Progenitor cell of endocrine pancreas (in vitro differentiated cells): ENCODE measurements at regions not wholly inside any gene's neighbourhood (a gene's known extent, or its start where the extent isn't known, plus 50 kb on each side); places are given as distances from the start of the nearest gene placed in this dataset.
"Not testable (repeated sequence)": the region's sequence is repeated elsewhere in the genome, so short reads cannot be mapped to it uniquely, and the experiment has no call there.

Experiments
- DNase-seq: peaks from one replicate; pipeline ENCODE4 v3.0.0; 2021; ENCODE audit warnings: low spot score; ENCODE audit not compliant: unreplicated experiment
- H3K27ac Mint-ChIP-seq: 2 replicates; pipeline ENCODE4 v1.8.0; 2021; ENCODE audit warnings: mild to moderate bottlenecking, moderate library complexity, mixed read lengths
- H3K27me3 Mint-ChIP-seq: 2 replicates; pipeline ENCODE4 v1.8.0; 2021; ENCODE audit warnings: mixed read lengths
- H3K36me3 Mint-ChIP-seq: 2 replicates; pipeline ENCODE4 v1.8.0; 2022; ENCODE audit warnings: mixed read lengths; ENCODE audit not compliant: insufficient read depth
- H3K4me1 Mint-ChIP-seq: 2 replicates; pipeline ENCODE4 v1.8.0; 2021; ENCODE audit warnings: low read depth, mixed read lengths
- H3K4me3 Mint-ChIP-seq: 2 replicates; pipeline ENCODE4 v1.8.0; 2021; ENCODE audit warnings: low read depth, mild to moderate bottlenecking, moderate library complexity, mixed read lengths
- H3K9me3 Mint-ChIP-seq: 2 replicates; pipeline ENCODE4 v1.8.0; 2021; ENCODE audit warnings: low read depth, mixed read lengths
- TF ChIP-seq, protein P1 (sequence below): fragments of 200-600 bp; sonication (generic); IDR thresholded peaks from one replicate; pipeline ENCODE4 v1.5.0; 2021; ENCODE audit warnings: antibody characterized with exemption, mild to moderate bottlenecking; ENCODE audit not compliant: unreplicated experiment

DNA sequence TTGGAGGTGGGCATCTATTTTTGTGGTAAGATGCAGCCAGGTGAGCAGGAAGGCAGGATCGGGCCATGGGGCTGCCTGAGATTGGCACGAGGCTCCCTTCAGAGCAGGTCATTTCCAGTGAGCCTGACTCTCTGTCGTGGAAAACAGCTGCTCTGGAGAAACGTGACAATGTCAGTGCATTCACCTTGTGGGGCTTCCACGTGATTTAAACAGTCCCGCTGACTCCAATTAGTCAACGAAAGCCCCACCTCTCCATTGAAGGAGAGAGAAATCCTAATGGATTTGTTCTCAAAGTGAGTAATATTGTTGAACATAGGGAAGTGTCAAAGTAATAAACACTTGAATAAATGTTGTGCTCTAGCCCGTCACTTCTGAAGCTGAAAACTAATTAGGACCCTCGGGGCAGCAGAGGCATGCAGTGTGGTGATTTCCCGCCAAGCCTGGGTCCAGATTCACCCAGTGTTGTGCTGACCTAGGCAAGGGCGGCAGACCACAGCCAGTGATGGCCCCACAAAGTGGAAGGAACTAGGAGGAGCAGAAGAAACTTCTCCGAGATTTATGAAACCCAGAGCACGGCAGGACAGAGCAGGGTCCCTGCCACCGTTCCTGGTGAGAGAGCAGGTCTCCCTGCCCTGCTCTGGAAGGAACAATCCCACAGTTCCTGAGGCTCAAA lies 172.5 kb upstream of the C1orf174 start:
- Mint-ChIP-seq H3K27me3 (peaks cover 56% of the 10 kb centered on the region), H3K27ac (no peak overlapping the region), H3K4me3 (no peak overlapping the region), H3K9me3 (no peaks in the 10 kb centered on the region), H3K4me1 (peaks cover 5% of the 10 kb centered on the region), H3K36me3 (no peaks in the 10 kb centered on the region)
- TF ChIP-seq, protein P1, sequence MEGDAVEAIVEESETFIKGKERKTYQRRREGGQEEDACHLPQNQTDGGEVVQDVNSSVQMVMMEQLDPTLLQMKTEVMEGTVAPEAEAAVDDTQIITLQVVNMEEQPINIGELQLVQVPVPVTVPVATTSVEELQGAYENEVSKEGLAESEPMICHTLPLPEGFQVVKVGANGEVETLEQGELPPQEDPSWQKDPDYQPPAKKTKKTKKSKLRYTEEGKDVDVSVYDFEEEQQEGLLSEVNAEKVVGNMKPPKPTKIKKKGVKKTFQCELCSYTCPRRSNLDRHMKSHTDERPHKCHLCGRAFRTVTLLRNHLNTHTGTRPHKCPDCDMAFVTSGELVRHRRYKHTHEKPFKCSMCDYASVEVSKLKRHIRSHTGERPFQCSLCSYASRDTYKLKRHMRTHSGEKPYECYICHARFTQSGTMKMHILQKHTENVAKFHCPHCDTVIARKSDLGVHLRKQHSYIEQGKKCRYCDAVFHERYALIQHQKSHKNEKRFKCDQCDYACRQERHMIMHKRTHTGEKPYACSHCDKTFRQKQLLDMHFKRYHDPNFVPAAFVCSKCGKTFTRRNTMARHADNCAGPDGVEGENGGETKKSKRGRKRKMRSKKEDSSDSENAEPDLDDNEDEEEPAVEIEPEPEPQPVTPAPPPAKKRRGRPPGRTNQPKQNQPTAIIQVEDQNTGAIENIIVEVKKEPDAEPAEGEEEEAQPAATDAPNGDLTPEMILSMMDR: no peak
- no peak for DNase-seq

DNA sequence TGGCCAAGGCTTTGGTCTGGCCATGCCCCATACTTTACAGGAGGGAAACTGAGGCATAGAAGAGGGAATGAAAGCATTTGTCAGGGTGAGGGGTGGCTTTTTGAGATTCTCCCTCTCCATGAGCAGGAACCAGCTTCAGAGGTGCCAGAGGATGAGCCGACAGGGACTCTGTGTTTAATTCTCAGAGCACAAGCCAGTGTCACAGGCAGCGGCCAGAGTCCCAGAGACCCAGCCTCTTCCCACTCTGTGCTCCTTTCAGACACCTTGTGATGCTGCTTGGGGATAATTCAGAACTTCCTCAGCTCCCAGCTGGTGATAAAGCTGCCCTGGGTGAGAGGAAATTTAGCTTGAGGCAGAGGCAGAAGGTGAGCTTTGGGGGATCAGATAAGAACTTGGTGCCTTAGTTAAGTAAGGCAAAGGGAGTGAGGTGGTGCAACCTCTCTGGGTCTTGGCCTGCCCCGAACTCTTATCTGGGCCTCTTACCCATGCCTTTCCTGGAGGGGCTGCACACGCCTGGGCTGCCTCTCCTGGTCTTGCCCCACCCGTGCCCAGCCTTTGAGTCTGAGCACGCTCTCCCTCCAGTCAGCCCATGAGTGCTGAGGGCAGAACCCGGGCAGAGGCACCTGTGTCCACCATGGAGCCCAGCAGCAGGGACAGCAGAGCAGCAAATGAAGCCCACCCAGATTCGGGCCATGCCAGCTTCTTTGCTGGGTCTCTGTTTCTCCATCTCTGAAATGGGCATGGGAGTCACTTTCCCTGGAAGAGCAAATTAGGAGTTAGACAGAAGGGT lies 175.6 kb upstream of the C1orf174 start:
- no peak for DNase-seq
- TF ChIP-seq, protein P1: no peak
- no peak overlapping the region for H3K27ac Mint-ChIP-seq
- H3K4me3 Mint-ChIP-seq: no peak overlapping the region
- H3K36me3 Mint-ChIP-seq: no peaks in the 10 kb centered on the region
- H3K9me3 Mint-ChIP-seq: peaks cover 4% of the 10 kb centered on the region
- H3K27me3 Mint-ChIP-seq: peaks cover 46% of the 10 kb centered on the region
- H3K4me1 Mint-ChIP-seq: peaks cover 5% of the 10 kb centered on the region

DNA sequence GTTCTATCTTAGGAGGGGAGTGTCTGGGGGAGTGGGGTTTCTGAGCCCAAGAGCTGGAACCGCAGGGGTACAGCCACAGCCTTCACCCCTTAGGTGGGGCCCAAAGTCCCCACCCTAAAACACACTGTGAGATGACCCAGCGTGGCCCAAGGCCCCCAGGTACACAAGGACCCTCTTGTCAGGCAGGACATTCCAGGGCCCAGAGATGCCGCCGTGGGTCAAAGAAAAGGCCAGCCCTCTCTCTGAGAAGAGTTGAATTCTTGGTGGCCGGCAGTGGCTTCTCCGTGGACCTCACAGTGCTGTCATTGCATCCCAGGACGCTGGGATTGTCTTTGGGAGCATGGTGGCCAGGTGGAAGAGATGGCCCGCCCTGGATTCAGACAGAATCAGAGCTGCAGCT lies 176.3 kb upstream of the C1orf174 start:
- Mint-ChIP-seq H3K36me3 (no peaks in the 10 kb centered on the region), H3K9me3 (peaks cover 7% of the 10 kb centered on the region), H3K4me1 (peaks cover 5% of the 10 kb centered on the region), H3K4me3 (no peak overlapping the region), H3K27me3 (peaks cover 46% of the 10 kb centered on the region), H3K27ac (no peak overlapping the region)
- no peak for DNase-seq
- TF ChIP-seq, protein P1: no peak

DNA sequence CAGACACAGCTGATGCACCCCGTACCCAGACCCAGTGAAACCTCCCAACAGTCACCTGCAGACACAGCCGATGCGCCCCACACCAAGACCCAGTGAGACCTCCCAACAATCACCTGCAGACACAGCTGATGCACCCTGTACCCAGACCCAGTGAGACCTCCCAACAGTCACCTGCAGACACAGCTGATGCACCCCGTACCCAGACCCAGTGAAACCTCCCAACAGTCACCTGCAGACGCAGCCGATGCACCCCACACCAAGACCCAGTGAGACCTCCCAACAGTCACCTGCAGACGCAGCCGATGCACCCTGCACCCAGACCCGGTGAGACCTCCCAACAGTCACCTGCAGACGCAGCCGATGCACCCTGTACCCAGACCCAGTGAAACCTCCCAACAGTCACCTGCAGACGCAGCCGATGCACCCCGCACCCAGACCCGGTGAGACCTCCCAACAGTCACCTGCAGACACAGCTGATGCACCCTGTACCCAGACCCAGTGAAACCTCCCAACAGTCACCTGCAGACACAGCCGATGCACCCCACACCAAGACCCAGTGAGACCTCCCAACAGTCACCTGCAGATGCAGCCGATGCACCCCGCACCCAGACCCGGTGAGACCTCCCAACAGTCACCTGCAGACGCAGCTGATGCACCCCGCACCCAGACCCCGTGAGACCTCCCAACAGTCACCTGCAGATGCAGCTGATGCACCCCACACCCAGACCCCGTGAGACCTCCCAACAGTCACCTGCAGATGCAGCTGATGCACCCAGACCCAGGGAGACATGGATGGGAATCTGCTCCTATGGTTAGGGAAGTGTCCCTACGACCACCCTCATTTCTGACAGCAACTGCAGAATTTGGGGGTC lies 178.3 kb upstream of the C1orf174 start:
- H3K27me3 Mint-ChIP-seq: peaks cover 30% of the 10 kb centered on the region
- H3K9me3 Mint-ChIP-seq, H3K4me3 Mint-ChIP-seq, H3K36me3 Mint-ChIP-seq, H3K27ac Mint-ChIP-seq, DNase-seq: not testable (repeated sequence)
- H3K4me1 Mint-ChIP-seq: peaks cover 14% of the 10 kb centered on the region

DNA sequence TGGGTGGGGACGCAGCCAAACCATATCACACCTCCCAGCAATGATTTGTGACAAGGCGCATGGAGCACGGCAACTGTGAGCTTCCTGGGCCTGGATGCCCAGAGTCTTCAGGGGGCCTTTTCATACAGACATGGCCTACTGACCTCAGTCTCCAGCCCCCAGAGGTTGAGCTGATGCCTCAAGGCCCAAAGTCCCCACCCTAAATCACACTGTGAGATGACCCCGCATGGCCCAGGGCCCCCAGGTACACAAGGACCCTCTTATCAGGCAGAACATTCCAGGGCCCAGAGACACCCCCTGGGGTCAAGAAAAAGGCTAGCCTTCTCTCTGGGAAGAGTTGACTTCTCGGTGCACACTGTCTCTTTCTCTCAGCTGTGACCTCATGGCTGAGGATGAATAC lies 179.7 kb upstream of the C1orf174 start:
- no peak for DNase-seq
- Mint-ChIP-seq H3K27me3 (peaks cover 33% of the 10 kb centered on the region), H3K36me3 (no peaks in the 10 kb centered on the region), H3K9me3 (peaks cover 7% of the 10 kb centered on the region), H3K4me1 (peaks cover 21% of the 10 kb centered on the region), H3K4me3 (no peak overlapping the region), H3K27ac (no peak overlapping the region)
- TF ChIP-seq, protein P1: no peak
